ENCODE measurements at regions not wholly inside any gene's neighbourhood (a gene's known extent, or its start where the extent isn't known, plus 50 kb on each side); places are given as distances from the start of the nearest gene placed in this dataset.

DNA sequence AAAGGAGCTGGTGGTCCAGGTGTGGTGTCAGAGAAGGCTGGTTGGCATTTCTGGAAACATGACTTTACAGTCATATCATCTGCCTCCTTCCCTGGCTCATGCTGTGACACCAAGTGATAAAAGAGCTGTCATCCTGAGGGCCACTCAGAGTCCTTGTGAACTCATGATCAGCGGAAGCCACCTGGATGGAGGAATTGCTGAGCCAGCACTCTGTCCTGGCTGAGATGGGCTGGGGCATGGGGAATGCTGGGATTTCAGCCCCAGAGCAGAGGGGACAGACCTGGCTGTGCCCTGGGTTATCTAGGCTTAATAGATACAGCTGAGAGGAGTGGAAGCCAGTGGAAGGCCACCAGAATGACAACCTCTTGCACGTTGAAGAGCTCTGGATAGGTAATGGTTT lies 214.3 kb downstream of the DHX35 start:
- 73 to 77% methylated on average over 2 of the region's 2 CpGs for WGBS, 2 donors
- no peak for DNase-seq
- no peak overlapping the region for H3K4me3 ChIP-seq
- no peak overlapping the region for H3K27ac ChIP-seq
- H3K4me1 ChIP-seq = no peaks in the 10 kb centered on the region
- TF ChIP-seq, protein P1, sequence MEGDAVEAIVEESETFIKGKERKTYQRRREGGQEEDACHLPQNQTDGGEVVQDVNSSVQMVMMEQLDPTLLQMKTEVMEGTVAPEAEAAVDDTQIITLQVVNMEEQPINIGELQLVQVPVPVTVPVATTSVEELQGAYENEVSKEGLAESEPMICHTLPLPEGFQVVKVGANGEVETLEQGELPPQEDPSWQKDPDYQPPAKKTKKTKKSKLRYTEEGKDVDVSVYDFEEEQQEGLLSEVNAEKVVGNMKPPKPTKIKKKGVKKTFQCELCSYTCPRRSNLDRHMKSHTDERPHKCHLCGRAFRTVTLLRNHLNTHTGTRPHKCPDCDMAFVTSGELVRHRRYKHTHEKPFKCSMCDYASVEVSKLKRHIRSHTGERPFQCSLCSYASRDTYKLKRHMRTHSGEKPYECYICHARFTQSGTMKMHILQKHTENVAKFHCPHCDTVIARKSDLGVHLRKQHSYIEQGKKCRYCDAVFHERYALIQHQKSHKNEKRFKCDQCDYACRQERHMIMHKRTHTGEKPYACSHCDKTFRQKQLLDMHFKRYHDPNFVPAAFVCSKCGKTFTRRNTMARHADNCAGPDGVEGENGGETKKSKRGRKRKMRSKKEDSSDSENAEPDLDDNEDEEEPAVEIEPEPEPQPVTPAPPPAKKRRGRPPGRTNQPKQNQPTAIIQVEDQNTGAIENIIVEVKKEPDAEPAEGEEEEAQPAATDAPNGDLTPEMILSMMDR (IDR thresholded peaks at IDR 0.05) = no peak
- no peak for ATAC-seq
- H3K27me3 ChIP-seq = peaks cover 0 to 4% (median 0%) of the 10 kb centered on the region in 7 donors
- intact Hi-C loops (cut with DNase I) = no loop called here
- no peaks in the 10 kb centered on the region for H3K36me3 ChIP-seq
- no peaks in the 10 kb centered on the region for H3K9me3 ChIP-seq

DNA sequence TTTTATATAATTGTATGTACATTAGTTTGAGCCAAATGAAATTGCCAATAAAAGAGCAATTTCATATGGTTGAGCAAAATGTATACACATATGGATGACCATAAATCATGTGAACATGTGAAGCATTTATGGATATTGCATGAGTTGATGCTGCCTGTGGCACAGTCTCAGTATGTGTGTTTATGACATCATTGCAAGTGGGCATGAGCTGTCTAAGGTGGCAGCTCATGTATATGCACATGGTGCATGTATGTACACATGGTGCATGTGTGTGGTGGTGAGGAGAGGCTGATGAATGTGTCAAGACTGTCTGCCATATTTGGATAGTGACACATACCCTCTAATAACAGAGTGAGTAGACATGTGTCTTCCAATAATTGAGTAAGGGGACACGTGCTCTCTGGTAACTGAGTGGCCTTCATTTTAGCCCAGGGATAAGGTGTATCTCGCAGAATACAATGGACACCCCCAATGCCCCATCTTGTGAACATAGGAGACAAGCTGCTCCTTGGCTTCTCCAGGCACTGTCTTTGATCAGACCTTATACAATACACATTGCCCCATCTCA lies 208.8 kb downstream of the DHX35 start:
- H3K36me3 ChIP-seq = no peaks in the 10 kb centered on the region
- DNase-seq (no peak), ATAC-seq (no peak)
- WGBS, 2 donors = 75 to 84% methylated on average over 2 of the region's 2 CpGs
- TF ChIP-seq, protein P1 (IDR thresholded peaks at IDR 0.05) = no peak
- H3K27ac ChIP-seq = no peak overlapping the region
- intact Hi-C loops (cut with DNase I) = no loop called here
- H3K4me3 ChIP-seq = no peak overlapping the region
- no peaks in the 10 kb centered on the region for H3K4me1 ChIP-seq
- H3K9me3 ChIP-seq = no peaks in the 10 kb centered on the region
- peaks cover 0 to 1% (median 0%) of the 10 kb centered on the region in 7 donors for H3K27me3 ChIP-seq

DNA sequence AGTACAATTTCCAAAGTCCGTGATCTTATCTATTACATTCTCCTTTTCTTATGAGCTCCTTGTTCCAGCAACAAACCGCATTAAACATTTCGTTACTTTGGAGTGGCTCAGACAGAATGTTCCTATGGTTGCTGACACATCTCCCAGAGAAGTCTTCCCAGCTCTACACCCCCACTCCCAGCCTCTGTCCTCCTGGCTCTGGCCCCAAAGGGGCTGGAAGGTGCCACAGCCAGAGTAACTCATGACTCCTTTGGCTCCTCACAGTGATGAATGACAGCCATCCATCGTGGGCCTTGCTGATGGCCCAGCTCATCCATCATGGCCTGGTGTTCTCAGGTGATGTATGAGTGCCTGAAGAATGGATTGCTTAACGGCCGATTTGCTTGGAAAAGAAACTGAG lies 203.0 kb downstream of the DHX35 start:
- Histone ChIP-seq H3K27me3 (no peaks in the 10 kb centered on the region), H3K9me3 (peaks cover 0 to 4% (median 0%) of the 10 kb centered on the region in 11 donors), H3K36me3 (no peaks in the 10 kb centered on the region), H3K4me1 (peaks cover 0 to 7% (median 0%) of the 10 kb centered on the region in 9 donors), H3K27ac (peak overlapping the region in 2 of 10 donors; percentile 15 to 21), H3K4me3 (no peak overlapping the region)
- intact Hi-C loops (cut with DNase I) = no loop called here
- DNase-seq = no peak
- TF ChIP-seq, protein P1 (IDR thresholded peaks at IDR 0.05) = no peak
- 73 to 75% methylated on average over 6 of the region's 6 CpGs for WGBS, 2 donors
- no peak for ATAC-seq

DNA sequence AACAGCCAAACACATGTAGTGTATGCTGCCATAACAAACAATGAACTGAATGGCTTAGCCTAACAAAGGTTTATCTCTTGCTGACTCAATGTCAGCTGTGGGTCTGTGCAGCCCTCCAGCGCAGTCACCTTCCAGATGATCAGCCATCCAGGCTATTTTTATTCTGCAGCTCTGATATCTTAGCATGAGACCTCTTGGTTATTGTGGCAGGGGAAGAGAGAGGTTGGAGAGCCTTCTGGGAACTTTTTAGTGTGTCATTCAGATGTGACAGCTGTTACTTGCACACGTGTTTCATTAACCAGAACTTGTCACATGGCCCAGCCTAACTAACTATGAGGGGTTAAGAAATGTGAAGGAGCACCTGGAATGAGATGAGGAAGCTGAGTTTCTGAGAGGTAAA lies 202.5 kb downstream of the DHX35 start:
- WGBS, 2 donors = 34 to 38% methylated on average over 2 of the region's 2 CpGs
- no peaks in the 10 kb centered on the region for H3K27me3 ChIP-seq
- H3K4me3 ChIP-seq = no peak overlapping the region
- TF ChIP-seq, protein P1 (IDR thresholded peaks at IDR 0.05) = no peak
- DNase-seq (peak in 1 of 2 donors; percentile 8), ATAC-seq (peak in 6 of 8 donors; percentile 34 to 90 (median 83))
- H3K27ac ChIP-seq = peak overlapping the region in 2 of 10 donors; percentile 15 to 21
- peaks cover 0 to 7% (median 0%) of the 10 kb centered on the region in 9 donors for H3K4me1 ChIP-seq
- intact Hi-C loops (cut with DNase I) = no loop called here
- H3K9me3 ChIP-seq = peaks cover 0 to 4% (median 0%) of the 10 kb centered on the region in 11 donors
- H3K36me3 ChIP-seq = no peaks in the 10 kb centered on the region
